DND-41 (cell line): ENCODE measurements at regions not wholly inside any gene's neighbourhood (a gene's known extent, or its start where the extent isn't known, plus 50 kb on each side); places are given as distances from the start of the nearest gene placed in this dataset.

Source experiments
- ATAC-seq: fragments of 200-7000 bp; cut with Tn5 transposase; 3 replicates; pipeline ENCODE4 v1.9.1; 2021; ENCODE audit warnings: low read depth; ENCODE audit not compliant: insufficient read depth
- DNase-seq: peaks from one replicate; pipeline ENCODE4 v3.0.0-alpha.2; 2020
- H2AFZ ChIP-seq: 2 replicates; pipeline ENCODE4 v1.6.0; 2012; ENCODE audit warnings: low read depth, low read length
- H3K27ac ChIP-seq: 2 replicates; pipeline ENCODE4 v1.5.1; 2012; ENCODE audit warnings: low read length, inconsistent platforms
- H3K27me3 ChIP-seq: fragments of 200-600 bp; sonication (generic); 2 replicates; pipeline ENCODE4 v1.6.0; 2012; ENCODE audit warnings: low read length, mild to moderate bottlenecking, inconsistent platforms; ENCODE audit not compliant: insufficient read depth, poor library complexity
- H3K36me3 ChIP-seq: 2 replicates; pipeline ENCODE4 v1.5.1; 2012; ENCODE audit warnings: low read length, inconsistent platforms; ENCODE audit not compliant: insufficient read depth
- H3K4me1 ChIP-seq: 2 replicates; pipeline ENCODE4 v1.5.1; 2012; ENCODE audit warnings: mild to moderate bottlenecking, low read length; ENCODE audit not compliant: insufficient read depth
- H3K4me2 ChIP-seq: 2 replicates; pipeline ENCODE4 v1.6.0; 2012; ENCODE audit warnings: mild to moderate bottlenecking, moderate library complexity, low read length, inconsistent platforms; ENCODE audit not compliant: insufficient read depth
- H3K4me3 ChIP-seq, 2 experiments: fragments of 200-600 bp in 1 of 2; shearing (Covaris generic) in 1 of 2; 2 replicates each; pipeline ENCODE4 v1.5.1; 2012 to 2016; ENCODE audit warnings: inconsistent platforms in 2 of 2, low read length in 2 of 2, mild to moderate bottlenecking in 2 of 2, low read depth in 1 of 2, moderate library complexity in 1 of 2
- H3K79me2 ChIP-seq: 2 replicates; pipeline ENCODE4 v1.6.0; 2012; ENCODE audit warnings: low read length, inconsistent platforms; ENCODE audit not compliant: insufficient read depth
- H3K9ac ChIP-seq: 2 replicates; pipeline ENCODE4 v1.6.0; 2012; ENCODE audit warnings: low read depth, mild to moderate bottlenecking, inconsistent platforms, low read length, moderate library complexity
- H3K9me3 ChIP-seq: 2 replicates; pipeline ENCODE4 v1.5.1; 2012; ENCODE audit warnings: low read length, moderate library complexity, mild to moderate bottlenecking, inconsistent platforms; ENCODE audit not compliant: insufficient read depth, severe bottlenecking
- H4K20me1 ChIP-seq: 2 replicates; pipeline ENCODE4 v1.6.0; 2012; ENCODE audit warnings: low read length; ENCODE audit not compliant: insufficient read depth
- EZH2 ChIP-seq: IDR thresholded peaks from 3 replicates; pipeline ENCODE4 v1.6.1; 2012; ENCODE audit warnings: borderline replicate concordance, low read depth, mild to moderate bottlenecking, moderate library complexity, low read length, inconsistent platforms; ENCODE audit not compliant: severe bottlenecking
- TF ChIP-seq, protein P1 (sequence below): IDR thresholded peaks from 2 replicates; pipeline ENCODE4 v1.5.1; 2012; ENCODE audit warnings: borderline replicate concordance, low read length, moderate library complexity, mild to moderate bottlenecking; ENCODE audit not compliant: poor library complexity, severe bottlenecking; ENCODE audit errors: extremely low read depth

DNA sequence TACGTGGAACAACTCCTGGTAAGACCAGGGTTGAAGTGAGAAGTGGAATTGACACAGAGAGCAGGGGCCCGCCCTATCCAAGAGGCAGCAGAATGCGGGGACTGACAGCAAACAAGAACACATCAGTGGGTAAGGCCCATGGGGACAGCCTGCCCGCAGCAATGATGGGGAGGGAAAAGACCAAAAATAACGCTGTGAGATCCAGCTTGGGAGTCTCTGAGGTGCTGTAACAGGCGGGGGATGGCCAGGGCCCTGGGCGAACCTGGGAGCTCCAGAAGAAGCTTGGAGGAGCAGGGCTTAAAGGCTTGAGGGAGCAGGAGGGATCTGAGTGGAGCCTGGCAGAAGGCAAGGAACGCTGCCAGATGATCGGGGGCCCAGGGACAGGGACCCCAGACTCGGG is 173.4 kb downstream of the TMEM200C start:
- Histone ChIP-seq H4K20me1 (no peaks in the 10 kb centered on the region), H3K27ac (no peak overlapping the region), H3K36me3 (no peaks in the 10 kb centered on the region), H3K27me3 (no peaks in the 10 kb centered on the region), H2AFZ (no peak overlapping the region), H3K79me2 (no peaks in the 10 kb centered on the region), H3K4me1 (no peaks in the 10 kb centered on the region), H3K4me2 (no peak overlapping the region), H3K4me3 (no peak overlapping the region), H3K9me3 (no peaks in the 10 kb centered on the region), H3K9ac (no peak overlapping the region)
- no peak for ATAC-seq
- DNase-seq: no peak
- TF ChIP-seq EZH2: no peak
- TF ChIP-seq, protein P1, sequence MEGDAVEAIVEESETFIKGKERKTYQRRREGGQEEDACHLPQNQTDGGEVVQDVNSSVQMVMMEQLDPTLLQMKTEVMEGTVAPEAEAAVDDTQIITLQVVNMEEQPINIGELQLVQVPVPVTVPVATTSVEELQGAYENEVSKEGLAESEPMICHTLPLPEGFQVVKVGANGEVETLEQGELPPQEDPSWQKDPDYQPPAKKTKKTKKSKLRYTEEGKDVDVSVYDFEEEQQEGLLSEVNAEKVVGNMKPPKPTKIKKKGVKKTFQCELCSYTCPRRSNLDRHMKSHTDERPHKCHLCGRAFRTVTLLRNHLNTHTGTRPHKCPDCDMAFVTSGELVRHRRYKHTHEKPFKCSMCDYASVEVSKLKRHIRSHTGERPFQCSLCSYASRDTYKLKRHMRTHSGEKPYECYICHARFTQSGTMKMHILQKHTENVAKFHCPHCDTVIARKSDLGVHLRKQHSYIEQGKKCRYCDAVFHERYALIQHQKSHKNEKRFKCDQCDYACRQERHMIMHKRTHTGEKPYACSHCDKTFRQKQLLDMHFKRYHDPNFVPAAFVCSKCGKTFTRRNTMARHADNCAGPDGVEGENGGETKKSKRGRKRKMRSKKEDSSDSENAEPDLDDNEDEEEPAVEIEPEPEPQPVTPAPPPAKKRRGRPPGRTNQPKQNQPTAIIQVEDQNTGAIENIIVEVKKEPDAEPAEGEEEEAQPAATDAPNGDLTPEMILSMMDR: no peak

DNA sequence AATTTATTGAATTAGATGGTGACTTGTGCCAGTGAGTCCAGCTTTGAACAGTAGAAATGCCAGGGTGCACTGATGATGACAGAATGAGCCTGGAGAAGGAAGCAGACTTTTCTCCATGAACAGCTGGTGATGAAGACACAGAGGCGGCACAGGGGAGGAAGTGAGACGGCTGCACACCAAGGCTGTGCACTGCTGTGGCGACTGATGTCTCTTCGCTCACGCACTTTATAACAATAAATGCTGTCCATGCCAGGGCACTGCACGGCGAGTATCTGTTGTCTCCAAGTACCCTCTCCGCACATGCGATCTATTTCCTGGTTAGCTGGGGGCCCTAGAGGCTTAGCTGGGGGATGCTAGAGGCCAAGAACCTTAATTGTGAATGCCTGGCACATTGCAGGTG is 175.2 kb downstream of the TMEM200C start:
- Histone ChIP-seq H3K36me3 (no peaks in the 10 kb centered on the region), H3K9ac (no peak overlapping the region), H3K4me3 (no peak overlapping the region), H3K4me1 (no peaks in the 10 kb centered on the region), H3K27me3 (no peaks in the 10 kb centered on the region), H3K4me2 (no peak overlapping the region), H3K9me3 (no peaks in the 10 kb centered on the region), H3K27ac (no peak overlapping the region), H4K20me1 (no peaks in the 10 kb centered on the region), H2AFZ (no peak overlapping the region), H3K79me2 (no peaks in the 10 kb centered on the region)
- no peak for DNase-seq
- TF ChIP-seq EZH2: no peak
- TF ChIP-seq, protein P1: no peak
- no peak for ATAC-seq

DNA sequence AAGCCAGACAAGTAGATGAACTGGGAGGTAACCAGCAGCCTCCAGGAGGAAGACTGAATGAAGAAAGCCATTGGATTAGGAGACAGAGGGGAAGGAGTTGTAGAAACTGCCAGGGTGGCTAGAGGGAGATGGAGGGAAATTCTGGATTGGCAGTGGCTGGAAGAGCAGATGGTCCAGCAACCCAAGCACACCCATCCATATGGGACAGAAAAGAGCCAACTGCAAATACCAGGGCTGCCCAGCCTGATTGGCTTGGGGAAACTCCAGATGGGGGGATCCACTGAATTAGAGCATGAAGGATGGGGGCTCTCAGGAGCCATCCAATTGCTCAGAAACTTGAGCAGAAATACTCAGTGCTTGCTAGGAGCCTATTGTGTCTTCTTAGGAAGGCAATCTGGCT is 173.5 kb upstream of the EPB41L3 start:
- TF ChIP-seq, protein P1: no peak
- TF ChIP-seq EZH2: no peak
- no peak overlapping the region for H3K4me2 ChIP-seq
- no peaks in the 10 kb centered on the region for H3K27me3 ChIP-seq
- no peaks in the 10 kb centered on the region for H3K9me3 ChIP-seq
- no peaks in the 10 kb centered on the region for H3K79me2 ChIP-seq
- no peak overlapping the region for H3K27ac ChIP-seq
- H3K9ac ChIP-seq: no peak overlapping the region
- no peak for DNase-seq
- H3K4me1 ChIP-seq: no peaks in the 10 kb centered on the region
- ATAC-seq: no peak
- no peak overlapping the region for H3K4me3 ChIP-seq
- H4K20me1 ChIP-seq: no peaks in the 10 kb centered on the region
- no peak overlapping the region for H2AFZ ChIP-seq
- H3K36me3 ChIP-seq: no peaks in the 10 kb centered on the region

DNA sequence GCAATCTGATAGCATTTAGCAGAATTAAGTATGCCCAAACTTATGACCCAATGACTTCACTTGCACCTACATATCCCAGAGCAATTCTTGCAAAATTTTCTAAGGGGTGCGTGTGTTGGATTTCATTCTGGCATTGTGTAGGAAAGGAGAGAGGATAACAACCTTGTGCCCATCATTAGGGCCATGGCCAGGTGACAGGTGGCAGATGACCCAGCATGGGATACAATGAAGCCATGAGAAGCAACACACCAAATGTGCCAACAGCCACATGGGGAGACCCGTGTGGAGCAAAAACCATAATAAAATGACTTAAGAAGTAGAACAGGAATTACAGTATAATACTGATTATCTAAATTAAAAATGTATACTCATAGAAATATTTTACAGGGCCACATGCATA is 166.9 kb upstream of the EPB41L3 start:
- Histone ChIP-seq H3K79me2 (no peaks in the 10 kb centered on the region), H3K27ac (no peak overlapping the region), H3K4me2 (no peak overlapping the region), H2AFZ (no peak overlapping the region), H3K4me3 (no peak overlapping the region), H3K9ac (no peak overlapping the region), H3K4me1 (no peaks in the 10 kb centered on the region), H4K20me1 (no peaks in the 10 kb centered on the region), H3K36me3 (no peaks in the 10 kb centered on the region), H3K27me3 (no peaks in the 10 kb centered on the region), H3K9me3 (no peaks in the 10 kb centered on the region)
- no peak for ATAC-seq
- no peak for TF ChIP-seq EZH2
- TF ChIP-seq, protein P1: no peak
- DNase-seq: no peak
